Stimulated activated naive B cell treated with anti-CD40 and anti-IgM and Interleukin-4, amounts not matched to agents 10 μg/mL and 1 μg/mL and 100 μg/mL, for 72 hours (primary cell): ENCODE measurements at regions not wholly inside any gene's neighbourhood (a gene's known extent, or its start where the extent isn't known, plus 50 kb on each side); places are given as distances from the start of the nearest gene placed in this dataset.

Source experiments
- ATAC-seq, 2 donors: fragments of 150-1000 bp; cut with Tn5 transposase; replicated peaks; 2 replicates each; pipeline ENCODE4 v1.10.0; 2021; ENCODE audit warnings: moderate library complexity in 1 of 2
- DNase-seq: peaks from one replicate; pipeline ENCODE4 v3.0.0; 2021
- H3K27ac Mint-ChIP-seq: one replicate; pipeline ENCODE4 v1.8.0; 2022; ENCODE audit warnings: mild to moderate bottlenecking, mixed read lengths
- H3K27me3 Mint-ChIP-seq, 2 donors: one replicate each; pipeline ENCODE4 v1.8.0; 2022; ENCODE audit warnings: mixed read lengths in 2 of 2
- H3K36me3 Mint-ChIP-seq, 2 donors: one replicate each; pipeline ENCODE4 v1.8.0; 2022; ENCODE audit warnings: mixed read lengths in 2 of 2, mild to moderate bottlenecking in 1 of 2
- H3K4me1 Mint-ChIP-seq, 2 donors: one replicate each; pipeline ENCODE4 v1.8.0; 2022; ENCODE audit warnings: mixed read lengths in 2 of 2, mild to moderate bottlenecking in 1 of 2
- H3K4me3 Mint-ChIP-seq, 2 donors: one replicate each; pipeline ENCODE4 v1.8.0; 2022; ENCODE audit warnings: mild to moderate bottlenecking in 2 of 2, mixed read lengths in 2 of 2, moderate library complexity in 1 of 2
- H3K9me3 Mint-ChIP-seq, 2 donors: one replicate each; pipeline ENCODE4 v1.8.0; 2022; ENCODE audit warnings: mixed read lengths in 2 of 2, mild to moderate bottlenecking in 1 of 2

GRCh38 chr14:101363880-101364391 is 197.4 kb upstream of the DIO3 start:
- Mint-ChIP-seq H3K27ac (no peak overlapping the region), H3K27me3 (peaks cover 9 to 11% of the 10 kb centered on the region in 2 donors), H3K9me3 (peaks cover 5 to 7% of the 10 kb centered on the region in 2 donors), H3K36me3 (peaks cover 4 to 8% of the 10 kb centered on the region in 2 donors), H3K4me1 (peaks cover 53 to 64% of the 10 kb centered on the region in 2 donors), H3K4me3 (no peak overlapping the region)
- ATAC-seq (no peak), DNase-seq (no peak)

GRCh38 chr14:101364503-101365328 is 196.6 kb upstream of the DIO3 start:
- Mint-ChIP-seq H3K27ac (no peak overlapping the region), H3K36me3 (peaks cover 4 to 8% of the 10 kb centered on the region in 2 donors), H3K4me1 (peaks cover 47 to 57% of the 10 kb centered on the region in 2 donors), H3K27me3 (peaks cover 7 to 11% of the 10 kb centered on the region in 2 donors), H3K4me3 (no peak overlapping the region), H3K9me3 (peaks cover 5 to 7% of the 10 kb centered on the region in 2 donors)
- ATAC-seq = no peak
- no peak for DNase-seq

DNA sequence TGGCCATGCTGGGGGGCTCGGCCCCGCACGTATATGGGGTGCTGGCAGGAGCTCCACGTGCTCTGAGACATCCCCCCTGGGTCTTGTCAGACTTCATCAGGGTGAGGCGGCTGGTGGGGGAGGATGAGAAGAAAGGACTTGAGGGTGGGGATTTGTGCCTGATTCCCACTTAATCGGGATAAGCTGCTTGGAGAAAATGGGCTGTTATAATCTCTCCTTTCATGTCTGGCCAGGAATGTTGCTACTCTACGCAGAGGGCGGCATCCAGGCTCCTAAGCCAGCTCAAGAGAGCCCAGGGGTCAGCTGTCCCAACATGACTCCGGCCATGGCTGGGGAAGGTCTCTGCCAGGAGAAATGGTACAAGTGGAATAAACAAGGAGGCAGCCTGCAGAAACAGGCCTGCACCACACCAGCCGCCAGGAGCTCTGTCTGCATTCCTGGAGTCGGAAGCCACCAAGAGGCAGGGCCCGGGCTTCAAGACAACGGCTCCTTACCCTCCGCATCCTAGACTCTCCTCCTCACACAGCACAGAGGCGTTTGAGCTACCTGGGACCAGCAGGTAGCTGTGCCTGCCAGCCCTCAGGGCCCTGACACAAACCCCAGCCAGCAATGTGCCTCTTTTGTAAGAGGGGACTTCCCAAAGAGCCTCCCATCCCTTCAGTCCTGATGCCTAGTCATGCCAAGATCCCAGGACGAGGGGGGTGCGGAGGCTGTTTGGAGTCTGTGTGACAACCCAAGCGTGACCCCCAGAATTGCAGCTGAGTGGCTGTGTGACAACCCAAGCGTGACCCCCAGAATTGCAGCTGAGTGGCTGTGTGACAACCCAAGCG is 195.8 kb upstream of the DIO3 start:
- Mint-ChIP-seq H3K4me3 (no peak overlapping the region), H3K27me3 (peaks cover 10 to 11% of the 10 kb centered on the region in 2 donors), H3K4me1 (peaks cover 42 to 49% of the 10 kb centered on the region in 2 donors)

DNA sequence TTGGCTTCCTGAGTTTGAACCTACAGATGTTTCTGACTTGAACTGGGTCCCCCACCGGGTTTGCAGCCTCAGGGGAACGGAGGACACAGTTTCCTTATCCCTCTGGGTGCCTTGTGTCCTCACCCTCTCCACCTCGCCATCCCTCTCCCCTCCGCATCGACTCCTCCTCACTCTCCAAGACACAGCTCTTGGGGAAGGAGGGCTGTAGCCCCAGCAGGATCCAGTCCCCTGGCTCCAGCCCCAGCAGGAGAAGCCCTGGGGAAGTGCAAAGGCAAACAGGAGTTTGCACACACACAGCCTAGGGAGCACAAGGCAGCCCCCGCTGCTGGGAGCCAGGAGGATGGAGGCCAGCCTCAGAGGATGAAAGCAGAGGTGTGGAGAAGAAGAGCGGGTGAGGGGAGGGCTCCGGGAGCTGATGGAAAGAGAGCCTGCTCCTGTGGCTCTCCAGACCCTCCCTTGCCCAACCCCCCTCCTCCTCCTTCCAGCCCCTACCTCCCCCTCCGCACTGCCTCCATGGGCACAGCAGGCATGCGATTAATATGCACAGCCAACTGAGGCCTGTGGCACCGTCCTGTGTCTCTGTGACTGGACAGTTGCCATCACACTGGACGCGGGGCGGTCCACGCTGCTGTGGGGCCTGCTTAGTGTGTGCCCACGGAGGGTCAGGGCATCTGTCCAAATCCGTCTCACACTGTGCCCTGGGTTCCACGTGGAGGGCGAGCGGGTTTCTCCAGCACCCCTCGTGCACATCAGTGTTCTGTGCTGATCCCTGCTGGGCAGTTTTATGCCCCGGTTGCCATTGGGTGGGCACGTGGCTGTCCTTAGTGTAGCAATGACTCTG is 193.7 kb upstream of the DIO3 start:
- peaks cover 7 to 18% of the 10 kb centered on the region in 2 donors for H3K27me3 Mint-ChIP-seq
- H3K4me3 Mint-ChIP-seq = no peak overlapping the region
- peaks cover 23 to 30% of the 10 kb centered on the region in 2 donors for H3K4me1 Mint-ChIP-seq
- peaks cover 4 to 5% of the 10 kb centered on the region in 2 donors for H3K36me3 Mint-ChIP-seq
- DNase-seq = no peak
- no peak overlapping the region for H3K27ac Mint-ChIP-seq
- ATAC-seq = no peak
- H3K9me3 Mint-ChIP-seq = peaks cover 5% of the 10 kb centered on the region in 2 donors

More for the DNA sequence above, 195.8 kb upstream of the DIO3 start:
- H3K36me3 Mint-ChIP-seq = peaks cover 4 to 8% of the 10 kb centered on the region in 2 donors
- peaks cover 5 to 7% of the 10 kb centered on the region in 2 donors for H3K9me3 Mint-ChIP-seq
- ATAC-seq (no peak), DNase-seq (no peak)
- no peak overlapping the region for H3K27ac Mint-ChIP-seq

DNA sequence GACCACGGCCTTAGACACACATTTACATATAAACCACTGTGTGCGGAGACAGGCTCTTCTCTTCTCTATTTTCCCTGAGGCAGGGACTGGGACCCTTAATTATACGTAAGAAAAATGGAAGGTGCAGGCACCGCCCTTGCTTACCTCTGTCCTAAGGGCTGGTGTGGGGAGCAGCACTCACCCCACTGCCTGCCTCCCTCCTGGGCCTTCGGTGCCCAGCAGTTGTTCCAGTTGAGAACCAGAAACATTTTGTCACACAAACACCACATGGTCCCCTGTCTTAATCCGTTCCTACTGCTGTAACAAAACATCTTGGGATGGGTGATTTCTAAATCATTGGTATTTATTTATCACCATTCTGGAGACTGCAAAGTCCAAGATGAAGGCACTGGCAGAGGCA is 192.7 kb upstream of the DIO3 start:
- H3K9me3 Mint-ChIP-seq = no peaks in the 10 kb centered on the region
- H3K27ac Mint-ChIP-seq = no peak overlapping the region
- H3K36me3 Mint-ChIP-seq = no peaks in the 10 kb centered on the region
- no peak overlapping the region for H3K4me3 Mint-ChIP-seq
- peaks cover 16 to 20% of the 10 kb centered on the region in 2 donors for H3K4me1 Mint-ChIP-seq
- peaks cover 3 to 18% of the 10 kb centered on the region in 2 donors for H3K27me3 Mint-ChIP-seq
- ATAC-seq (no peak), DNase-seq (no peak)

GRCh38 chr14:101369194-101369915 is 191.9 kb upstream of the DIO3 start:
- no peak for ATAC-seq
- H3K27ac Mint-ChIP-seq = no peak overlapping the region
- peaks cover 9 to 19% of the 10 kb centered on the region in 2 donors for H3K27me3 Mint-ChIP-seq
- no peaks in the 10 kb centered on the region for H3K36me3 Mint-ChIP-seq
- H3K4me3 Mint-ChIP-seq = no peak overlapping the region
- no peak for DNase-seq
- no peaks in the 10 kb centered on the region for H3K9me3 Mint-ChIP-seq
- peaks cover 11 to 16% of the 10 kb centered on the region in 2 donors for H3K4me1 Mint-ChIP-seq

DNA sequence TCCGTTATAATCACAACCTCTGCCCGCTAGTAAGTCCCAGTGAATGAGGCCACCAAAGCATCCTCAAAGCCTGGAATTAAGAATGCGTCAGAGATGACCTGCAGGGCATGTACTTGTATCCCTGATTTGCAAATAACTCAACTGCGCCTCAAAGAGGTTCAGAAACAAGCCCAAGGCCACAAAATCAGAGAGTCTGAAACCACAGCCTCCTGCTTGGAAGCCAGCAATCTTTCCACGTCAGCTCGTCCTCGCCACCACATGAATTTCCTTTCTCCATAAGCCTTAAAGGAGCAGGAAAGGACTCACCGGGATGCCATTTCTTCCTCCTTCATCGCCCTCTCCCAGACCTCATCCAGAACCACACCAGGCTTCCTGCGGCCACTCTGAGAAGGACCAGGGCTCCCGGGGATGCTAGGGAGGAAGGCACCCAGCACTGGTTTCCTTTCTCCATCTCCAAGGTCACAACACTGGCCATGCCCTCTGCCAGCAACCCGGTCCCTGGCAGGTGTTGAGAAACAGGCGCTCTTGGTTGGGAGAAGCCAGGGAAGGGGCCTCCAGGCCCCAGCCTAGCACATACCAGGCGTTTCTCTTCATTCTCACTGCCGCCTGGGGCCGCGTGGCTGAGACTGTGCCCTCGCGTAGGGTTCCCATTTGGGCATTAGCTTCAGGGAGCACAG is 191.2 kb upstream of the DIO3 start:
- ATAC-seq (no peak), DNase-seq (no peak)
- H3K4me3 Mint-ChIP-seq = no peak overlapping the region
- H3K27ac Mint-ChIP-seq = no peak overlapping the region
- peaks cover 9% of the 10 kb centered on the region in 2 donors for H3K4me1 Mint-ChIP-seq
- no peaks in the 10 kb centered on the region for H3K9me3 Mint-ChIP-seq
- no peaks in the 10 kb centered on the region for H3K36me3 Mint-ChIP-seq
- H3K27me3 Mint-ChIP-seq = peaks cover 14 to 25% of the 10 kb centered on the region in 2 donors

DNA sequence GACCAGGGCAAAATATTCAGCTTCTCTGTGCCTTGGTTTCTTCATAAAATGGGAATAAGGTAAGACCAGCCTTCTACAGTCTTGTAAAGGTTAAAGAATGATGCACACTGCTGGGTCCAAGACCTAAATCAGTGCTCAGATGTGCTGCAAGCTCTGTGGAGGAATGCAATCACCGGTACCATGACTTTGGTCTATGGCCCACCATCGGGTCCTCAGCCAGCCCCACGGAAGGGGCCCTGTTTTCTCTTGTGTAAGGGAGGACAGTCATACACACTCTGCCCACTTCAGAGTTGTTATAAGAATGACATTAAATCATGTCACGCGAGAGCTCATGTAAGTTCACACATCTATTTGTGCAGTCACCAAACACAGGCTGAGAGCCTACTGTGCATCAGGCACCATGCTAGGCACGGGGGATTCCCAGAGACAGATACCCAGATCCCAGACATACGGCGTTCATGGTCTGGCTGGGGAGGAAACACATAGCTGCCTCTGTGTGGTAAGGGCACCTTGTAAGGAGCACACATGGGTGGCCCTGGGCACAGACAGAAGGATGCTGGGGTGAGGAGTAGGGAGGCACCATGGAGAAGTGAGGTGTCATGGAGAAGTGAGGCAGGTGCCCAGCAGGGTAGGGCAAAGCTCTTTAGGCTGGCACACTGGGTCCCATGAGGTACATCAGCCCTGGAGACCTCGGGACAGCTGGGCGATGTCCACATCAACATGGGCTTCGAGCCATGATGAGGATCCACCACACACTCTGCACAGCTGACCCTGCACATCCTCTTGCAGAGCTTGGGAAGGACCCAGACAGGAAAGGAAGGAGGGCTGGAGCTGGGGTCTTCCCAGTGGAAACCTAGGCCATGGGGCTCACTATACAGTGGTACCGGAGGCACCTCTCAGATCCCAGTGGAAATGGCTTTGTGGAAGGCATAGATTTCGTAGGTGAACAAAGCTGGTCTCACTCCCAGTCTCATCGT is 190.4 kb upstream of the DIO3 start:
- Mint-ChIP-seq H3K27me3 (peaks cover 19 to 30% of the 10 kb centered on the region in 2 donors), H3K36me3 (no peaks in the 10 kb centered on the region), H3K4me1 (peaks cover under 1 to 3% of the 10 kb centered on the region in 2 donors), H3K27ac (no peak overlapping the region), H3K4me3 (no peak overlapping the region), H3K9me3 (no peaks in the 10 kb centered on the region)
- no peak for ATAC-seq
- DNase-seq = no peak

DNA sequence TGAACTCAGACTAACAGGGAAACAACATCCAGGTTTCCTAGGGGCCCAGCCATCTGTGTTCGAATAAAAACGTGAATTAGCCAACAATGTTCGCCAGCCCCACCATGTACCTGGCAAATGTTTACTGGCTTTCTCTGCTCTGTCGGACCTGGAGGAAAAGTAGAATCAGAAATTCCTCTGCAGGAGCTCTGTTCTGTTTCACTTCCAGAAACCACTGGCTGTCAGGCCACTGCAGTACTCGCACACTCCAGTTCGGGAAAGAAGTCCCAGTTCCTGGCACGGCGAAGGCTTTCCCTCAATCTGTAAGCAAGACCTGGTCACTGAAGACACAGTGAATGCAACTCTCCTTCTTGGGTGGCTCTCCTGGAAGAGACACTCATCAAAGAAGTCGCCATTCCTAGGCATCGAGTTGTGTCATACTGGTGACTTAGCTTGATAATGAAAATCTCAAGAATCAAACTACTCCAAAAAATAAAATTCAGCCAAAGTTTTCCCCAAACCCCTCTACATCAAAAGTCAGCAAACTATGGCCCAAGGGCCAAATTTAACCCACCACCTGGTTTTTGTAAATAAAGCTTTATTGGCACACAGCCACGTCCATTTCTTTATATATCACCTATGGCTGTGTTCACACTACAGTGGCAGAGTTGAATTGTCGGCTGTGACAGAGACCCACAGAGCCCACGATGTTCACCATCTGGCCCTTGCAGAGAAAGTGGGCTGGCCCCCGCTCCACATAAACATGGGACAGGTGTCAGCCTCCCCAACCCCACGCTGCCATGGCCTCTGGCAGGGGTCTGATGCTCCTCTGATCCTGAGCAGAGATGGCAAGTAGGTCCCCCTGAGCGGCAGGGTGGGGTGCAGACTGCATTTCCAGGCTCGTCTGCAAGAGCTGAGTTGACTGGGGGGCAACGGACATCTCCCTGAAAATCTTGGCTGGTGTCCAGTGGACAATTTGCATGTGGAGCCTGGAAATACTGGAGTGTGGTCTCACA is 189.2 kb upstream of the DIO3 start:
- Mint-ChIP-seq H3K4me3 (no peak overlapping the region), H3K4me1 (no peaks in the 10 kb centered on the region), H3K27ac (no peak overlapping the region), H3K36me3 (no peaks in the 10 kb centered on the region), H3K9me3 (no peaks in the 10 kb centered on the region), H3K27me3 (peaks cover 19 to 30% of the 10 kb centered on the region in 2 donors)
- no peak for DNase-seq
- no peak for ATAC-seq

DNA sequence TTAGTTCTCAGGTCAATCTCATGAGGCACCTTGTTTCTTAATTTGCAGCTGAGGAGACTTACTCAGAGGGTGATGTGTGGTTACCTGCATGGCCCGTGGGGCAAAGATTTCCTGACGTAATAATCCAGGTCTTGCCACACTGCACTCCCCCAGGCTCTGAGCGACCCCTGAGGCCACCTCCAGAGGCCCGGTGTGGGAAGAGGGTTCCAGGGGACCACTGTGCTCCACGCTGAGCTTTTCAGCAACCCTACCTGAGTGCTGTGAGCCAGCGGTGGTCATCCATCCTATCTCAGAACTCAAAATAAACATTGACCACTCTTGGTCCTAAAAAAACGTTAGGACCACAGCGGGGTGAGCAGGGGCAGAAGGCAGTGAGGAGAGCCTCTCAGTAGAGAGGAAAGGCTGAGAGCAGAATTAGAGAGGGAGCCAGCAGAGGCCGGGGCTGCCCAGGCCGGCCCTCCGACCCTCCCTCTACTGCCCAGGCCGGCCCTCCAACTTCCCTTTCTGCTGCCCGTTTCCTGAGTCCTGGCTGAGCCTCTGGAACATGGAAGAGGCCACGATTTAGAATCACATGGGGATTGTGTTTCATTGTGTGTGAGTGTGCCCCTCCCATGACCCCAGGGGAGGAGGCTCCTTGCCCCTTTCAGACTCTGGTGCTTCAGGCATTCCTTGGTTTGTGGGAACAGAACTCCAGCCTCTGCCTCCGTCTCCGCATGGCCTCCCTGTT is 188.2 kb upstream of the DIO3 start:
- Mint-ChIP-seq H3K27ac (no peak overlapping the region), H3K9me3 (no peaks in the 10 kb centered on the region), H3K4me3 (no peak overlapping the region), H3K4me1 (no peaks in the 10 kb centered on the region), H3K27me3 (peaks cover 23 to 30% of the 10 kb centered on the region in 2 donors), H3K36me3 (no peaks in the 10 kb centered on the region)
- DNase-seq (no peak), ATAC-seq (no peak)
